Immature natural killer cell (primary cell): ENCODE measurements at regions not wholly inside any gene's neighbourhood (a gene's known extent, or its start where the extent isn't known, plus 50 kb on each side); places are given as distances from the start of the nearest gene placed in this dataset.

Source experiments
- DNase-seq, 3 donors: peaks; one replicate each; pipeline ENCODE4 v3.0.0; 2022; ENCODE audit warnings: mixed read lengths in 1 of 3
- H3K27ac Mint-ChIP-seq, 6 donors: one replicate each; pipeline ENCODE4 v1.8.0; 2020; ENCODE audit warnings: mixed read lengths in 6 of 6, mild to moderate bottlenecking in 5 of 6, inconsistent platforms in 4 of 6, moderate library complexity in 3 of 6
- H3K27me3 Mint-ChIP-seq, 3 donors: one replicate each; pipeline ENCODE4 v1.8.0; 2020 to 2021; ENCODE audit warnings: low read depth in 3 of 3, mild to moderate bottlenecking in 3 of 3, mixed read lengths in 3 of 3, moderate library complexity in 3 of 3, inconsistent platforms in 1 of 3
- H3K36me3 Mint-ChIP-seq, 3 donors: one replicate each; pipeline ENCODE4 v1.8.0; 2020; ENCODE audit warnings: mixed read lengths in 3 of 3, inconsistent platforms in 2 of 3, mild to moderate bottlenecking in 2 of 3
- H3K4me1 Mint-ChIP-seq, 2 donors: one replicate each; pipeline ENCODE4 v1.8.0; 2020; ENCODE audit warnings: inconsistent platforms in 2 of 2, mild to moderate bottlenecking in 2 of 2, mixed read lengths in 2 of 2, moderate library complexity in 1 of 2
- H3K4me3 Mint-ChIP-seq, 5 donors: one replicate each; pipeline ENCODE4 v1.8.0; 2020; ENCODE audit warnings: mild to moderate bottlenecking in 5 of 5, mixed read lengths in 5 of 5, inconsistent platforms in 3 of 5, moderate library complexity in 3 of 5
- H3K9me3 Mint-ChIP-seq, 6 donors: one replicate each; pipeline ENCODE4 v1.8.0; 2020; ENCODE audit warnings: mild to moderate bottlenecking in 6 of 6, mixed read lengths in 6 of 6, inconsistent platforms in 4 of 6, moderate library complexity in 3 of 6

DNA sequence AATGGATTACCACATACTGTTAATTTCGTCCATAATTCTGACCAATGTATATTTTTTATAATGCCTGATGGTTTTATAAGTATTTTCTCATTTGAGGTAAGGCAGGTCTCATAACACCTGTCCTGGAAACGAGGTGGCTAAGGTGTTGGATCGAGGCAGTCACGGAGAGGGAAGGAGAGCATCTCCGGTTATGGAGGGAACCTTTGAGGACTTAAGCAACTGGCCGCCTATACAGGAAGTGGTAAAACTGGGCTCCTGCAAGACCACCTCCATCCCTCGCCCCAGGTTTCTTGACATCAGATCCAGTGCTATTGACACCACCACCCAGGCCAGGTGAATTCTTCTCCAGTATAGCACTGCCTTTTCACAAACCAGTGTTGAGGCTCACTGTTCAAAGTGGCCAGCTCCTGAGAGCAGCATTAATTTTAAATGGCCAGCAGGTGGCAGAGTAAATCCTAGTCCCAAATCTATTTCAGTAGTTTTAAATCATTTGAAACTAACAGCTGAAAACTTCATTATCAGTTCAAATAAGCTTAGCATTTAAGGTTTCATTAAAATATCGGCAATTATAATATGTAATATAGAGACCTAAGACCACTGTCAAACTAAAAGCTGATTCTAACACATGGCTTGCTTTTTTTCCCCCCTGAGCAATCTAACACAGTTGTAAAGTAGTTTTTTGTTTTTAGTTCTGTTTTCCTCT is 100.8 kb downstream of the PPM1A start:
- no peaks in the 10 kb centered on the region for H3K9me3 Mint-ChIP-seq
- H3K27me3 Mint-ChIP-seq: peaks cover 0 to 6% (median 5%) of the 10 kb centered on the region in 3 donors
- no peak overlapping the region for H3K4me3 Mint-ChIP-seq
- no peaks in the 10 kb centered on the region for H3K36me3 Mint-ChIP-seq
- DNase-seq: peak in 1 of 3 donors; percentile 23
- peaks cover 6 to 7% of the 10 kb centered on the region in 2 donors for H3K4me1 Mint-ChIP-seq
- no peak overlapping the region for H3K27ac Mint-ChIP-seq

DNA sequence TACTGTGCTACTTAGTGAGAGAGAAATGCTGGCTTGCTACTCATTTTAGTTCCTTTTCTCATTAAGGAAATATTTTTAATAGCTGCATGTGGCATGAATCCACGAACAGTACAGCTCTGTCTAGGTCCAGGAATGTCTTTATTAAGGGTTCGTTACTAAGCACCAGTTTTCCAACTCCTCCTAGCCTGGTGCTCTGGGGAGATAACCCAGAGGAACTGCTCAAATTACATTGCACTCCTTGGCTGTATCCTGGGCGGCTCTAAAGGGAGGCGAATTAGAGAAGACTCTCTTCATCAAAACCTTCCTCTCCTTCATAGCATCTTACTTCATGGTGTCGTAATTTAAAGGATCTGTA is 101.3 kb downstream of the PPM1A start:
- no peaks in the 10 kb centered on the region for H3K9me3 Mint-ChIP-seq

GRCh38 chr14:60353420-60353819 is 104.4 kb downstream of the PPM1A start:
- H3K4me3 Mint-ChIP-seq: no peak overlapping the region
- H3K27me3 Mint-ChIP-seq: peaks cover 2 to 5% (median 3%) of the 10 kb centered on the region in 3 donors
- no peaks in the 10 kb centered on the region for H3K9me3 Mint-ChIP-seq
- no peaks in the 10 kb centered on the region for H3K4me1 Mint-ChIP-seq
- H3K36me3 Mint-ChIP-seq: no peaks in the 10 kb centered on the region
- DNase-seq: no peak
- H3K27ac Mint-ChIP-seq: no peak overlapping the region

More for the DNA sequence above, 101.3 kb downstream of the PPM1A start:
- Mint-ChIP-seq H3K36me3 (no peaks in the 10 kb centered on the region), H3K4me3 (no peak overlapping the region), H3K27ac (no peak overlapping the region), H3K4me1 (peaks cover 6 to 7% of the 10 kb centered on the region in 2 donors), H3K27me3 (peaks cover 0 to 5% (median 3%) of the 10 kb centered on the region in 3 donors)
- DNase-seq: no peak

DNA sequence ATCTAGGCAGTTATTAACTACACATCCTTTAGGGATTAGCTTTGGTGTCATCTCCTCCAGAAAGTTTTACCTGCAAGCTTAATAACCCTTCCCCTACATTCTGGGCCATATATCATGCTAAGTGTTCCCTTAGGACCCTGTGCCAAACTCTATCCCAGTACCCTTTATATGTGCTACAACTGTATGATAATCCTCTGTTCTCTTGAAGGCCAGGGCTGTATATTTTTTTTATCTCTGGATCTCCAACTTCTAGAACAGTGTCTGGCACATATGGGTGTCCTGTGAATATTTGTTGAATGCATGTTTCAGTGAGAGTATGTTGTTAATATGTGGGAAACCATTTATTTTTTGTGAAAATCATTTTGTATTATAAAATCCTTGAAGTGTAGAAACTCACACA is 106.7 kb downstream of the PPM1A start:
- Mint-ChIP-seq H3K4me1 (no peaks in the 10 kb centered on the region), H3K27me3 (peaks cover 0 to 2% (median 2%) of the 10 kb centered on the region in 3 donors), H3K36me3 (no peaks in the 10 kb centered on the region), H3K27ac (no peak overlapping the region), H3K9me3 (no peaks in the 10 kb centered on the region), H3K4me3 (no peak overlapping the region)
- DNase-seq: no peak

GRCh38 chr14:60356386-60356785 is 107.4 kb downstream of the PPM1A start:
- H3K27me3 Mint-ChIP-seq: peaks cover 0 to 2% (median 2%) of the 10 kb centered on the region in 3 donors
- no peak overlapping the region for H3K27ac Mint-ChIP-seq
- H3K36me3 Mint-ChIP-seq: no peaks in the 10 kb centered on the region
- H3K9me3 Mint-ChIP-seq: no peaks in the 10 kb centered on the region
- H3K4me1 Mint-ChIP-seq: no peaks in the 10 kb centered on the region
- DNase-seq: no peak
- H3K4me3 Mint-ChIP-seq: no peak overlapping the region

- Mint-ChIP-seq H3K27me3 (peaks cover 0 to 2% (median 0%) of the 10 kb centered on the region in 3 donors), H3K27ac (no peak overlapping the region), H3K36me3 (no peaks in the 10 kb centered on the region), H3K4me3 (no peak overlapping the region), H3K9me3 (no peaks in the 10 kb centered on the region), H3K4me1 (no peaks in the 10 kb centered on the region)
- DNase-seq: no peak
Observed at GRCh38 chr14:60356906-60357550, 108.0 kb downstream of the PPM1A start.

DNA sequence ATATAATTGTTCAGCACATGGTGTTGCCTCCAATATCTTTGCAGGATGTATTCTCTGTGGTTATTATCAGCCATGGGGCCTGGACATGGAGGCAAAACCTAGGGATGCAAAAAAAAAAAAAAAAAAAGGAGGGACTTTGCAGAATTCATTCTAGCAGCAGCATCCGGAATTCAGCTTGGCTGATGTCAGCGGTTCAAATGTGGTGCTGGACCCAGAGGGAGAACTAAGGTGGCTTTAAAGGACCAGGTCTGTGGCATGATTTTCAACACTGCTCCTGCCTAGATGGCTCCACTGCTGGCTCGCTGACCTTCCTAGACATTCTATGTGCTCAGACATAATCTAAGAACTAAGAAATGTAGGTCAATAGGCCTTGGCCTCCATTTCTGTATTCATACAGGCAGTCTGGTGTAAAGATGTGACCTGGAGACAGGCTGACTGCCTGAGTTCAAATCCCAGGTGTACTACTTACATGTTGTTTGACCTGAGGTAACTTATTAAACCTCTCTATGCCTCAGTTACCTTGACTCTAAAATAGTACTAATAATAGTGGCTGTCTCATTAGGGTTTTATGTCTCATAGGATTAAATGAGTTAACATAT is 108.6 kb downstream of the PPM1A start:
- H3K27me3 Mint-ChIP-seq: peaks cover 0 to 2% (median 0%) of the 10 kb centered on the region in 3 donors
- no peaks in the 10 kb centered on the region for H3K36me3 Mint-ChIP-seq
- H3K4me3 Mint-ChIP-seq: no peak overlapping the region
- H3K9me3 Mint-ChIP-seq: no peaks in the 10 kb centered on the region
- no peak overlapping the region for H3K27ac Mint-ChIP-seq
- no peak for DNase-seq
- H3K4me1 Mint-ChIP-seq: no peaks in the 10 kb centered on the region

DNA sequence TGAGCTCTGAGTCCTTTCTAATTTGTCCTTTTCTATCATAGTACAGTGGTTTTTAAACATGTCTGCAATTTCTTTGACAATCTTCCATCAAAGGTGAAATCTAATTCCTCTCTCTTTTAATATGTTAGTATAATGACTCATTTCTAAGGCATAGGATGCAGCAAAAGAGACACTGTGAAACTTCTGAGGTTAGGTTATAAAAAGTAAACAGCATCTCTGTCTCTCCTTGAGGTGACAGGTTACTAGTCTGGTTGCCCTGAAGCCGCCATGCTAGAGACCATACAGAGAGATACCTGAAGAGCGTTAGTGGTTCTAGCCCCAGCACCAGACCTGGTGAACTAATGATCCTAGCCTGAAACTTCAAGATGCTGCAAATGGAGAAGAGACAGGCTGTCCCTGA is 114.3 kb downstream of the PPM1A start:
- H3K36me3 Mint-ChIP-seq: no peaks in the 10 kb centered on the region
- H3K4me3 Mint-ChIP-seq: no peak overlapping the region
- peaks cover 1 to 8% (median 7%) of the 10 kb centered on the region in 3 donors for H3K27me3 Mint-ChIP-seq
- H3K27ac Mint-ChIP-seq: no peak overlapping the region
- peaks cover 0 to 3% (median 0%) of the 10 kb centered on the region in 6 donors for H3K9me3 Mint-ChIP-seq
- no peak for DNase-seq
- no peaks in the 10 kb centered on the region for H3K4me1 Mint-ChIP-seq

- no peaks in the 10 kb centered on the region for H3K4me1 Mint-ChIP-seq
- no peaks in the 10 kb centered on the region for H3K36me3 Mint-ChIP-seq
- no peak overlapping the region for H3K27ac Mint-ChIP-seq
- no peak for DNase-seq
- H3K9me3 Mint-ChIP-seq: peaks cover 0 to 3% (median 0%) of the 10 kb centered on the region in 6 donors
- H3K27me3 Mint-ChIP-seq: peaks cover 1 to 8% (median 7%) of the 10 kb centered on the region in 3 donors
- H3K4me3 Mint-ChIP-seq: no peak overlapping the region
Observed at GRCh38 chr14:60363687-60364086, 114.7 kb downstream of the PPM1A start.

- Mint-ChIP-seq H3K27ac (no peak overlapping the region), H3K27me3 (peaks cover 0 to 7% (median 4%) of the 10 kb centered on the region in 3 donors), H3K9me3 (peaks cover 0 to 2% (median 0%) of the 10 kb centered on the region in 6 donors), H3K4me1 (no peaks in the 10 kb centered on the region), H3K36me3 (no peaks in the 10 kb centered on the region), H3K4me3 (no peak overlapping the region)
- no peak for DNase-seq
Observed at GRCh38 chr14:60381909-60382308, 104.0 kb downstream of the C14orf39 start.
